ENCODE measurements at regions not wholly inside any gene's neighbourhood (a gene's known extent, or its start where the extent isn't known, plus 50 kb on each side); places are given as distances from the start of the nearest gene placed in this dataset.

DNA sequence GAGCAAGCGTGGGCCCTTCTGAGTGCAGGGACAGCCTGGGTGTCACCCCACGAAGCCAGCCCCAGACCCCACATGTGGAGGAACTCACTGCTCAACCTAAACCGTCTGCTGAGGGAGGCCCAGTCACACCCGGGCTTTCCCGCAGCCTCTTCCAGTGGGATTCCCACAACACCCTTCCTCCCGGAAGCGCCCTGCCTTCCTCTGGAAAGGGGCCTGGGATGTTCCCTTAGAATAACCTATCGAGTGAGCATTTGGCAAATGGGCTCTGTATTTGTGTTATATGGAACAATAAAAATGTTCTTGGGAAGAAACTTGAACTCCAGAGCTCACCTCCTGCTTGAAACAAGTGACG, 100.0 kb upstream of the DUSP22 start:
- TF ChIP-seq, protein P1, sequence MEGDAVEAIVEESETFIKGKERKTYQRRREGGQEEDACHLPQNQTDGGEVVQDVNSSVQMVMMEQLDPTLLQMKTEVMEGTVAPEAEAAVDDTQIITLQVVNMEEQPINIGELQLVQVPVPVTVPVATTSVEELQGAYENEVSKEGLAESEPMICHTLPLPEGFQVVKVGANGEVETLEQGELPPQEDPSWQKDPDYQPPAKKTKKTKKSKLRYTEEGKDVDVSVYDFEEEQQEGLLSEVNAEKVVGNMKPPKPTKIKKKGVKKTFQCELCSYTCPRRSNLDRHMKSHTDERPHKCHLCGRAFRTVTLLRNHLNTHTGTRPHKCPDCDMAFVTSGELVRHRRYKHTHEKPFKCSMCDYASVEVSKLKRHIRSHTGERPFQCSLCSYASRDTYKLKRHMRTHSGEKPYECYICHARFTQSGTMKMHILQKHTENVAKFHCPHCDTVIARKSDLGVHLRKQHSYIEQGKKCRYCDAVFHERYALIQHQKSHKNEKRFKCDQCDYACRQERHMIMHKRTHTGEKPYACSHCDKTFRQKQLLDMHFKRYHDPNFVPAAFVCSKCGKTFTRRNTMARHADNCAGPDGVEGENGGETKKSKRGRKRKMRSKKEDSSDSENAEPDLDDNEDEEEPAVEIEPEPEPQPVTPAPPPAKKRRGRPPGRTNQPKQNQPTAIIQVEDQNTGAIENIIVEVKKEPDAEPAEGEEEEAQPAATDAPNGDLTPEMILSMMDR (IDR thresholded peaks at IDR 0.05): no peak
- no peak for TF ChIP-seq POLR2AphosphoS5 (IDR thresholded peaks at IDR 0.05)
- TF ChIP-seq POLR2A (IDR thresholded peaks at IDR 0.05): no peak
- no peak overlapping the region for H3K27ac ChIP-seq
- H3K9me3 ChIP-seq: no peaks in the 10 kb centered on the region
- intact Hi-C loops (cut with DNase I; ENCODE audit: low total_unique reads): no loop called here
- no peaks in the 10 kb centered on the region for H3K36me3 ChIP-seq
- DNase-seq (ENCODE audit: low spot score in 2 of 2): no peak
- H3K4me1 ChIP-seq: no peaks in the 10 kb centered on the region
- H3K27me3 ChIP-seq: no peaks in the 10 kb centered on the region
- no peak overlapping the region for H3K4me3 ChIP-seq

DNA sequence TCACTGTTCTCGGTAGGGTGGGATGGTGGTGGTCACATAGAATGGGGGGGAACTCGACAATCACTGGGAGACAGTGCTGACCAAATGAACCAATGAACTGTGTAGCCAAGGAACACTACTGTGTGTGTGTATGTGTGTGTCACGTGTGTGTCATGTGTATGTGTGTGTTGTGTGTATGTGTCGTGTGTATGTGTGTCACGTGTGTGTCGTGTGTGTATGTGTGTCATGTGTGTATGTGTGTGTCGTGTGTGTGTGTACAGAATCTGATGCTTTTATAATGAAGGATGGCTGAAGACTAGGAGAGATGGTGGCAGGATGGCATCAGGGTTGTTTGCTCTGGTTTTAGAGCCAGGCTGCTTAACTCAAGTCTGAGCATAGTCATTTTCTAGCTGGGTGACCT, 99.1 kb upstream of the DUSP22 start:
- H3K27ac ChIP-seq: no peak overlapping the region
- H3K27me3 ChIP-seq: no peaks in the 10 kb centered on the region
- intact Hi-C loops (cut with DNase I; ENCODE audit: low total_unique reads): no loop called here
- no peak for DNase-seq (ENCODE audit: low spot score in 2 of 2)
- no peaks in the 10 kb centered on the region for H3K36me3 ChIP-seq
- no peak for TF ChIP-seq POLR2A (IDR thresholded peaks at IDR 0.05)
- no peak for TF ChIP-seq POLR2AphosphoS5 (IDR thresholded peaks at IDR 0.05)
- TF ChIP-seq, protein P1 (IDR thresholded peaks at IDR 0.05): no peak
- no peaks in the 10 kb centered on the region for H3K9me3 ChIP-seq
- no peaks in the 10 kb centered on the region for H3K4me1 ChIP-seq
- no peak overlapping the region for H3K4me3 ChIP-seq

DNA sequence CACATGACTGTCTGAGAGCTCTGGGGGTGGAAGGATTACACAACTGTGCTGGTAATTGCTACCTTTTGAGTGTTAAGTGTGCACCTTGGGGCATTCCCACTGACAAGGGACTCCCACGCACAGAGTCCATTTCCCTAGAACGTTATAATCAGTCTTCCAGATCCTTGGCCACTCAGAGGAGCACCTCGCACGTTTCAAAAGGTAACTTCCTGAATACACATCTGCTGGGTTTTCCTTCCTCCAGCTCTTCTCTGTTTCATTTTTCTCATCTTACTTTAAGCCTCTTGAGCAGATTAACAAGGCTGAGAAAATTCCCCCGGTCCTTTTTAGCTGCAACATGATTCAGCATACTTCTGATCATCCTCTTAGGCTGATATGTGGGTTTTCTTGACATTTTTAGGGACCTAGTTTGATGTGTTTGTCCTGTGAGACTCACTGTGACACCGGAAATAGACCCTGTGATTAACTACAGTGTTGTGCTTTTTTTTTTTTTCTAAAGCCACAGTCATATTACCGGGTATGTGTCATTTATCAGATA, 98.4 kb upstream of the DUSP22 start:
- H3K36me3 ChIP-seq: no peaks in the 10 kb centered on the region
- H3K27ac ChIP-seq: no peak overlapping the region
- no peaks in the 10 kb centered on the region for H3K27me3 ChIP-seq
- TF ChIP-seq POLR2AphosphoS5 (IDR thresholded peaks at IDR 0.05) (no peak), POLR2A (IDR thresholded peaks at IDR 0.05) (no peak)
- TF ChIP-seq, protein P1 (IDR thresholded peaks at IDR 0.05): no peak
- H3K4me3 ChIP-seq: no peak overlapping the region
- intact Hi-C loops (cut with DNase I; ENCODE audit: low total_unique reads): no loop called here
- no peaks in the 10 kb centered on the region for H3K9me3 ChIP-seq
- no peaks in the 10 kb centered on the region for H3K4me1 ChIP-seq
- DNase-seq (ENCODE audit: low spot score in 2 of 2): no peak

DNA sequence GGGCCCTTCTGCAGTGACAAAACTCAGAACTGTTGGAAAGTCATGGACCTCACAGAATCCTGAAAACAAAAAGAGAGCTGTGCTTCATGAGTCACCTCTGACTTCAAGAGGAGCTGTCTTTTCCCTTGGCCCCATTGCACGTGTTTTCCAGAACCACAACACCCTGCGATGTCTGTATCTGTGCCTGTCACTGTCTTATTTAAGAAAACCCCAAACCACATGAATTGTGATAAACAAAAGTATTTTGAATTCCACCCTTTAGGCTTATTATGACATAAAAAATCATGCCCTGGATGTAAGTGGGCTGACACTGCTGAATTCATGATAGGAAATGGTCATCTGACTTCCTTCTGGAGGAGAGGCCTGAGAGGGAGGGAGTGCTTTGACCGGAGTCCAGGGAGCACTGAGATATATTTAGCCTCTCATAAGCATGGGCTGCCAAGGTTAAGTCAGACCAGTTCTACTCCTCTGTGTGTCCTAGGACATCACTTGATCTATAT, 96.4 kb upstream of the DUSP22 start:
- intact Hi-C loops (cut with DNase I; ENCODE audit: low total_unique reads): no loop called here
- H3K36me3 ChIP-seq: no peaks in the 10 kb centered on the region
- TF ChIP-seq POLR2A (IDR thresholded peaks at IDR 0.05): no peak
- TF ChIP-seq, protein P1 (IDR thresholded peaks at IDR 0.05): no peak
- TF ChIP-seq POLR2AphosphoS5 (IDR thresholded peaks at IDR 0.05): no peak
- H3K27ac ChIP-seq: peak overlapping the region; percentile 37 to 77
- no peaks in the 10 kb centered on the region for H3K27me3 ChIP-seq
- no peak for DNase-seq (ENCODE audit: low spot score in 2 of 2)
- H3K4me1 ChIP-seq: no peaks in the 10 kb centered on the region
- no peaks in the 10 kb centered on the region for H3K9me3 ChIP-seq
- H3K4me3 ChIP-seq: no peak overlapping the region

DNA sequence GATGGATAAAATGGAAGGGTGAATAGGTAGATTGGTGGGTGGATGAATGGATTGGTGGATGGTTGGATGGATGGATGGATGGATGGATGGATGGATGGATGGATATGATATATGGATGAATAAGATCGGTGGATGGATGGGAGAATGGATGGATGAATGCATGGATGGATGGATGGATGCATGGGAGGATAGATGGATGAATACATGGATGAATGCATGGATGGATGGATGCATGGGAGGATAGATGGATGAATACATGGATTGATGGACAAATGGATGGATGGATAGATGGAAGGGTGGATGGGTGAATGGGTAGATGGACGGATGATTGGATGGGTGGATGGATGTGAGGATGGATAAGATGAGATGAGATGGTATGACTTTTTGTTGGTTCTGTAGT, 95.7 kb upstream of the DUSP22 start:
- no peak for DNase-seq (ENCODE audit: low spot score in 2 of 2)
- no peak for TF ChIP-seq POLR2AphosphoS5 (IDR thresholded peaks at IDR 0.05)
- Histone ChIP-seq H3K27ac (peak overlapping the region in 1 of 2 donors; percentile 77), H3K4me1 (no peaks in the 10 kb centered on the region), H3K36me3 (no peaks in the 10 kb centered on the region), H3K27me3 (no peaks in the 10 kb centered on the region), H3K4me3 (no peak overlapping the region), H3K9me3 (no peaks in the 10 kb centered on the region)
- intact Hi-C loops (cut with DNase I; ENCODE audit: low total_unique reads): no loop called here

DNA sequence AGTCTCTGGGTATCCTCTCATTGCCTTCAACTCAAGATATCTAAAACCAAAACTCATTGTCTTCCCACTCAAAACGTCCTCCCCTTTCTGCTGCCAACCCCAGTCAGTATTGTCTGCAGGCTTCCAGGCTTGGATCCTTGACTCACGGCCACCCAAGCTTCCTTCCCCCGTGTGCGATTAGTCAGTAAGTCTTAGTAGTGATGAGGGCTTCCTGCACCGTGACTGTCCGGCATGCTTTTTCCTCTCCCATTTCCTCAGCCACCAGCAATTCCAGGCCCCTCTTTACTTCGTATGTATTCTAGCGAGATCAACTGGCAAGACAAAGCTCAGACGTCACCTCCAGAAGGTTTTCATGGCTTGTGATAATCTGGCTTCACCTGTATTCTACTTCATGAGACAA, 88.6 kb upstream of the DUSP22 start:
- no peaks in the 10 kb centered on the region for H3K9me3 ChIP-seq
- no peak overlapping the region for H3K27ac ChIP-seq
- no peaks in the 10 kb centered on the region for H3K36me3 ChIP-seq
- H3K4me3 ChIP-seq: no peak overlapping the region
- intact Hi-C loops (cut with DNase I; ENCODE audit: low total_unique reads): no loop called here
- H3K4me1 ChIP-seq: no peaks in the 10 kb centered on the region
- no peak for DNase-seq (ENCODE audit: low spot score in 2 of 2)
- TF ChIP-seq POLR2AphosphoS5 (IDR thresholded peaks at IDR 0.05): no peak
- no peak for TF ChIP-seq POLR2A (IDR thresholded peaks at IDR 0.05)
- TF ChIP-seq, protein P1 (IDR thresholded peaks at IDR 0.05): no peak
- H3K27me3 ChIP-seq: no peaks in the 10 kb centered on the region

Measured in breast epithelium (tissue), 4 donors.